HepG2 (cell line): ENCODE measurements at regions not wholly inside any gene's neighbourhood (a gene's known extent, or its start where the extent isn't known, plus 50 kb on each side); places are given as distances from the start of the nearest gene placed in this dataset.

ENCODE experiments used
- CBX5 ChIP-seq: sonication (generic); formaldehyde crosslinking; IDR thresholded peaks from 2 replicates; pipeline ENCODE4 v1.4.0; 2020; ENCODE audit warnings: missing genetic modification reagents, borderline replicate concordance
- CHD4 ChIP-seq: fragments of 200-600 bp; sonication (generic); IDR thresholded peaks from 2 replicates; pipeline ENCODE4 v1.7.0; 2017; ENCODE audit warnings: mild to moderate bottlenecking, low read length, borderline replicate concordance
- FOXJ3 ChIP-seq: sonication (generic); formaldehyde crosslinking; IDR thresholded peaks from 2 replicates; pipeline ENCODE4 v1.4.0; 2020; ENCODE audit warnings: missing genetic modification reagents, mild to moderate bottlenecking, borderline replicate concordance
- KLF13 ChIP-seq: sonication (generic); formaldehyde crosslinking; IDR thresholded peaks from 2 replicates; pipeline ENCODE4 v1.4.0; 2020; ENCODE audit warnings: mild to moderate bottlenecking, missing genetic modification reagents
- NFYC ChIP-seq: IDR thresholded peaks from 2 replicates; pipeline ENCODE4 v1.6.1; 2016; ENCODE audit warnings: missing genetic modification reagents, missing compliant biosample characterization
- NR2F6 ChIP-seq, 2 experiments: IDR thresholded peaks; 2 replicates each; pipeline ENCODE4 v1.6.1; 2016; ENCODE audit warnings: antibody characterized with exemption in 1 of 2, mild to moderate bottlenecking in 1 of 2
- PPARG ChIP-seq: conservative IDR thresholded peaks from 2 replicates; pipeline ENCODE4 v1.6.1; 2016; ENCODE audit warnings: missing biosample characterization, missing genetic modification reagents
- PTBP1 ChIP-seq: fragments of 200-400 bp; formaldehyde crosslinking; IDR thresholded peaks from 2 replicates; pipeline ENCODE4 v1.6.1; 2018; ENCODE audit warnings: low read length, low read depth; ENCODE audit not compliant: poor library complexity, severe bottlenecking
- RBM39 ChIP-seq: fragments of 200-400 bp; formaldehyde crosslinking; IDR thresholded peaks from one replicate; pipeline ENCODE4 v1.6.1; 2018; ENCODE audit warnings: antibody characterized with exemption, mild to moderate bottlenecking, low read depth, low read length; ENCODE audit not compliant: poor library complexity, severe bottlenecking
- SALL1 ChIP-seq: sonication (generic); formaldehyde crosslinking; IDR thresholded peaks from 2 replicates; pipeline ENCODE4 v1.8.0; 2022; ENCODE audit warnings: mild to moderate bottlenecking, missing genetic modification reagents
- SSRP1 ChIP-seq: IDR thresholded peaks from 2 replicates; pipeline ENCODE4 v1.6.1; 2016; ENCODE audit warnings: control low read depth
- TBP ChIP-seq: sonication (generic); formaldehyde crosslinking; IDR thresholded peaks from 2 replicates; pipeline ENCODE4 v1.5.0; 2020; ENCODE audit warnings: missing genetic modification reagents
- ZKSCAN1 ChIP-seq: fragments of 150-350 bp; IDR thresholded peaks from 2 replicates; pipeline ENCODE4 v1.6.1; 2014; ENCODE audit warnings: low read length
- ZNF101 ChIP-seq: sonication (generic); formaldehyde crosslinking; IDR thresholded peaks from 2 replicates; pipeline ENCODE4 v1.4.0; 2020; ENCODE audit warnings: mild to moderate bottlenecking, low read depth, missing genetic modification reagents, borderline replicate concordance
- ZNF232 ChIP-seq: sonication (generic); formaldehyde crosslinking; IDR thresholded peaks from 2 replicates; pipeline ENCODE4 v1.4.0; 2020; ENCODE audit warnings: missing genetic modification reagents, borderline replicate concordance
- ZNF274 ChIP-seq: sonication (generic); formaldehyde crosslinking; IDR thresholded peaks from 2 replicates; pipeline ENCODE4 v1.5.1; 2020; ENCODE audit warnings: mild to moderate bottlenecking, missing genetic modification reagents
- ZNF460 ChIP-seq: sonication (generic); formaldehyde crosslinking; IDR thresholded peaks from 2 replicates; pipeline ENCODE4 v1.5.1; 2020; ENCODE audit warnings: missing genetic modification reagents, mild to moderate bottlenecking, borderline replicate concordance
- ZNF850 ChIP-seq: sonication (generic); formaldehyde crosslinking; conservative IDR thresholded peaks from 2 replicates; pipeline ENCODE4 v1.9.0; 2021; ENCODE audit warnings: mild to moderate bottlenecking, missing genetic modification reagents
- ZSCAN31 ChIP-seq: sonication (generic); formaldehyde crosslinking; IDR thresholded peaks from 2 replicates; pipeline ENCODE4 v1.5.0; 2020; ENCODE audit warnings: low read depth, mild to moderate bottlenecking, missing genetic modification reagents
- TF ChIP-seq, protein P1 (sequence below): sonication (generic); formaldehyde crosslinking; IDR thresholded peaks from 2 replicates; pipeline ENCODE4 v1.5.1; 2020; ENCODE audit warnings: mild to moderate bottlenecking, missing genetic modification reagents, moderate library complexity
- TF ChIP-seq, protein P2 (sequence below): IDR thresholded peaks from 2 replicates; pipeline ENCODE4 v1.6.1; 2016; ENCODE audit warnings: missing compliant biosample characterization, missing genetic modification reagents, borderline replicate concordance
- TF ChIP-seq, protein P3 (sequence below): sonication (generic); formaldehyde crosslinking; IDR thresholded peaks from 2 replicates; pipeline ENCODE4 v1.5.0; 2020; ENCODE audit warnings: mild to moderate bottlenecking, missing genetic modification reagents
- TF ChIP-seq, protein P4 (sequence below): IDR thresholded peaks from 2 replicates; pipeline ENCODE4 v1.4.0; 2020; ENCODE audit warnings: mild to moderate bottlenecking, missing genetic modification reagents

DNA sequence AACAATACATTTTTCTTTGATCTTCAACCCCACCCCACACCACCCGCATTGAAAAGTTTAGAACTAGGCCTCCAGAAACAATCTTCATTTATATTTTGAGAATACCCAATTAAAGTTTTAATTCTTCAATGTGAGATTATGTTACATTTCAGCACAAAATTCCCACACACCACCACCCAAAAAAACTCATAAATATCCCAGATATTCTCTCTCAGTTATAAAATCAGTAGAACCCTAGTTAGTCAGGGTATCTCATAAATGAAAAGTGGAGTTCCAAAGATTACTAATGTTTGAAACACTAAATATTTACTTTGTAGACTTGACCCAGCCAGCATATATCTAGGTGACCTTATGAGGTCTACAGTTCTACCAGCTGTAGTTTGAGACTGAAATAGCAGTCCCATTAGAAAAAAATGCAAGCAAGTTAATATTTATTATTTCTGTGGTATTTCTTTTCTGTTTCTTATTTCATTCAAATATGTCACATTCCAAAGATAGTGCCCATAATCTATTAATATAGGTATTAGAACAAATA is 371.0 kb downstream of the TENT5A start (continued):
- TF ChIP-seq FOXJ3 (CRISPR knock-in tag) (peak; percentile 37; the same call in 1 of the 2 replicates), NR2F6 (IDR thresholded peaks at IDR 0.05) (peak; percentile 78), NR2F6 (CRISPR knock-in tag; IDR thresholded peaks at IDR 0.05) (peak; percentile 59; the same call in 1 of the 2 replicates), ZNF460 (CRISPR knock-in tag) (no peak), KLF13 (no peak), SALL1 (CRISPR knock-in tag) (no peak), ZNF101 (CRISPR knock-in tag) (no peak), TBP (no peak), SSRP1 (CRISPR knock-in tag) (no peak), ZNF232 (CRISPR knock-in tag) (no peak), PPARG (CRISPR knock-in tag) (peak; percentile 35; the same call in 1 of the 2 replicates), CHD4 (0 out of 2 replicates have a peak, but pooled peaks have one; percentile 47), CBX5 (CRISPR knock-in tag) (no peak), ZKSCAN1 (no peak), ZSCAN31 (no peak), RBM39 (no peak), NFYC (no peak), PTBP1 (no peak), ZNF274 (CRISPR knock-in tag) (no peak), ZNF850 (no peak)
- TF ChIP-seq, protein P1, sequence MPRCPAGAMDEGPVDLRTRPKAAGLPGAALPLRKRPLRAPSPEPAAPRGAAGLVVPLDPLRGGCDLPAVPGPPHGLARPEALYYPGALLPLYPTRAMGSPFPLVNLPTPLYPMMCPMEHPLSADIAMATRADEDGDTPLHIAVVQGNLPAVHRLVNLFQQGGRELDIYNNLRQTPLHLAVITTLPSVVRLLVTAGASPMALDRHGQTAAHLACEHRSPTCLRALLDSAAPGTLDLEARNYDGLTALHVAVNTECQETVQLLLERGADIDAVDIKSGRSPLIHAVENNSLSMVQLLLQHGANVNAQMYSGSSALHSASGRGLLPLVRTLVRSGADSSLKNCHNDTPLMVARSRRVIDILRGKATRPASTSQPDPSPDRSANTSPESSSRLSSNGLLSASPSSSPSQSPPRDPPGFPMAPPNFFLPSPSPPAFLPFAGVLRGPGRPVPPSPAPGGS = no peak
- TF ChIP-seq, protein P2, sequence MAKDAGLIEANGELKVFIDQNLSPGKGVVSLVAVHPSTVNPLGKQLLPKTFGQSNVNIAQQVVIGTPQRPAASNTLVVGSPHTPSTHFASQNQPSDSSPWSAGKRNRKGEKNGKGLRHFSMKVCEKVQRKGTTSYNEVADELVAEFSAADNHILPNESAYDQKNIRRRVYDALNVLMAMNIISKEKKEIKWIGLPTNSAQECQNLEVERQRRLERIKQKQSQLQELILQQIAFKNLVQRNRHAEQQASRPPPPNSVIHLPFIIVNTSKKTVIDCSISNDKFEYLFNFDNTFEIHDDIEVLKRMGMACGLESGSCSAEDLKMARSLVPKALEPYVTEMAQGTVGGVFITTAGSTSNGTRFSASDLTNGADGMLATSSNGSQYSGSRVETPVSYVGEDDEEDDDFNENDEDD (CRISPR knock-in tag) = no peak
- TF ChIP-seq, protein P3, sequence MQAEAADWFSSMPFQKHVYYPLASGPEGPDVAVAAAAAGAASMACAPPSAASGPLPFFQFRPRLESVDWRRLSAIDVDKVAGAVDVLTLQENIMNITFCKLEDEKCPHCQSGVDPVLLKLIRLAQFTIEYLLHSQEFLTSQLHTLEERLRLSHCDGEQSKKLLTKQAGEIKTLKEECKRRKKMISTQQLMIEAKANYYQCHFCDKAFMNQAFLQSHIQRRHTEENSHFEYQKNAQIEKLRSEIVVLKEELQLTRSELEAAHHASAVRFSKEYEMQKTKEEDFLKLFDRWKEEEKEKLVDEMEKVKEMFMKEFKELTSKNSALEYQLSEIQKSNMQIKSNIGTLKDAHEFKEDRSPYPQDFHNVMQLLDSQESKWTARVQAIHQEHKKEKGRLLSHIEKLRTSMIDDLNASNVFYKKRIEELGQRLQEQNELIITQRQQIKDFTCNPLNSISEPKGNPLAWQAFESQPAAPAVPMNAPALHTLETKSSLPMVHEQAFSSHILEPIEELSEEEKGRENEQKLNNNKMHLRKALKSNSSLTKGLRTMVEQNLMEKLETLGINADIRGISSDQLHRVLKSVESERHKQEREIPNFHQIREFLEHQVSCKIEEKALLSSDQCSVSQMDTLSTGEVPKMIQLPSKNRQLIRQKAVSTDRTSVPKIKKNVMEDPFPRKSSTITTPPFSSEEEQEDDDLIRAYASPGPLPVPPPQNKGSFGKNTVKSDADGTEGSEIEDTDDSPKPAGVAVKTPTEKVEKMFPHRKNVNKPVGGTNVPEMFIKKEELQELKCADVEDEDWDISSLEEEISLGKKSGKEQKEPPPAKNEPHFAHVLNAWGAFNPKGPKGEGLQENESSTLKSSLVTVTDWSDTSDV (CRISPR knock-in tag) = no peak
- TF ChIP-seq, protein P4, sequence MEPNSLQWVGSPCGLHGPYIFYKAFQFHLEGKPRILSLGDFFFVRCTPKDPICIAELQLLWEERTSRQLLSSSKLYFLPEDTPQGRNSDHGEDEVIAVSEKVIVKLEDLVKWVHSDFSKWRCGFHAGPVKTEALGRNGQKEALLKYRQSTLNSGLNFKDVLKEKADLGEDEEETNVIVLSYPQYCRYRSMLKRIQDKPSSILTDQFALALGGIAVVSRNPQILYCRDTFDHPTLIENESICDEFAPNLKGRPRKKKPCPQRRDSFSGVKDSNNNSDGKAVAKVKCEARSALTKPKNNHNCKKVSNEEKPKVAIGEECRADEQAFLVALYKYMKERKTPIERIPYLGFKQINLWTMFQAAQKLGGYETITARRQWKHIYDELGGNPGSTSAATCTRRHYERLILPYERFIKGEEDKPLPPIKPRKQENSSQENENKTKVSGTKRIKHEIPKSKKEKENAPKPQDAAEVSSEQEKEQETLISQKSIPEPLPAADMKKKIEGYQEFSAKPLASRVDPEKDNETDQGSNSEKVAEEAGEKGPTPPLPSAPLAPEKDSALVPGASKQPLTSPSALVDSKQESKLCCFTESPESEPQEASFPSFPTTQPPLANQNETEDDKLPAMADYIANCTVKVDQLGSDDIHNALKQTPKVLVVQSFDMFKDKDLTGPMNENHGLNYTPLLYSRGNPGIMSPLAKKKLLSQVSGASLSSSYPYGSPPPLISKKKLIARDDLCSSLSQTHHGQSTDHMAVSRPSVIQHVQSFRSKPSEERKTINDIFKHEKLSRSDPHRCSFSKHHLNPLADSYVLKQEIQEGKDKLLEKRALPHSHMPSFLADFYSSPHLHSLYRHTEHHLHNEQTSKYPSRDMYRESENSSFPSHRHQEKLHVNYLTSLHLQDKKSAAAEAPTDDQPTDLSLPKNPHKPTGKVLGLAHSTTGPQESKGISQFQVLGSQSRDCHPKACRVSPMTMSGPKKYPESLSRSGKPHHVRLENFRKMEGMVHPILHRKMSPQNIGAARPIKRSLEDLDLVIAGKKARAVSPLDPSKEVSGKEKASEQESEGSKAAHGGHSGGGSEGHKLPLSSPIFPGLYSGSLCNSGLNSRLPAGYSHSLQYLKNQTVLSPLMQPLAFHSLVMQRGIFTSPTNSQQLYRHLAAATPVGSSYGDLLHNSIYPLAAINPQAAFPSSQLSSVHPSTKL (CRISPR knock-in tag) = peak; percentile 79
